GM23248 (cell line): ENCODE measurements at regions not wholly inside any gene's neighbourhood (a gene's known extent, or its start where the extent isn't known, plus 50 kb on each side); places are given as distances from the start of the nearest gene placed in this dataset. TPM values are rescaled to one million over a fixed set of nuclear protein-coding genes. Genes with fewer than 3 reads are reported as not detected.

Experiments used
- DNase-seq: peaks from one replicate; pipeline ENCODE4 v3.0.0-alpha.2; 2015
- H2AFZ ChIP-seq: fragments of 200-600 bp; sonication (generic); 2 replicates; pipeline ENCODE4 v1.6.1; 2016; ENCODE audit warnings: antibody characterized with exemption
- H3F3A ChIP-seq: fragments of 200-600 bp; sonication (generic); 2 replicates; pipeline ENCODE4 v1.6.1; 2016; ENCODE audit warnings: mild to moderate bottlenecking, antibody characterized with exemption, mixed run types; ENCODE audit not compliant: insufficient read depth
- H3K27ac ChIP-seq: fragments of 200-600 bp; sonication (generic); 2 replicates; pipeline ENCODE4 v1.5.1; 2016; ENCODE audit warnings: mild to moderate bottlenecking
- H3K27me3 ChIP-seq: fragments of 200-600 bp; sonication (generic); replicated peaks from 2 replicates; pipeline ENCODE4 v1.6.1; 2016; ENCODE audit warnings: mild to moderate bottlenecking; ENCODE audit not compliant: insufficient read depth
- H3K36me3 ChIP-seq: fragments of 200-600 bp; sonication (generic); 2 replicates; pipeline ENCODE4 v1.6.1; 2016; ENCODE audit warnings: low read depth, mild to moderate bottlenecking
- H3K4me1 ChIP-seq: fragments of 200-600 bp; sonication (generic); 2 replicates; pipeline ENCODE4 v1.6.1; 2016; ENCODE audit warnings: mild to moderate bottlenecking; ENCODE audit not compliant: insufficient read depth
- H3K4me2 ChIP-seq: fragments of 200-600 bp; sonication (generic); one replicate; pipeline ENCODE4 v1.6.1; 2016; ENCODE audit warnings: mild to moderate bottlenecking; ENCODE audit not compliant: unreplicated experiment
- H3K4me3 ChIP-seq: fragments of 200-600 bp; sonication (generic); 2 replicates; pipeline ENCODE4 v1.5.1; 2016; ENCODE audit warnings: mild to moderate bottlenecking
- H3K79me2 ChIP-seq: fragments of 200-600 bp; sonication (generic); 2 replicates; pipeline ENCODE4 v1.6.1; 2016; ENCODE audit warnings: mild to moderate bottlenecking; ENCODE audit not compliant: insufficient read depth
- H3K9ac ChIP-seq: fragments of 200-600 bp; sonication (generic); 2 replicates; pipeline ENCODE4 v1.6.1; 2016; ENCODE audit warnings: mild to moderate bottlenecking
- H3K9me2 ChIP-seq: fragments of 200-600 bp; sonication (generic); 2 replicates; pipeline ENCODE4 v1.6.1; 2016; ENCODE audit warnings: mixed run types, mild to moderate bottlenecking, moderate library complexity; ENCODE audit not compliant: insufficient read depth
- H3K9me3 ChIP-seq: fragments of 200-600 bp; sonication (generic); one replicate; pipeline ENCODE4 v1.6.1; 2017; ENCODE audit warnings: low read depth
- H4K20me1 ChIP-seq: fragments of 200-600 bp; sonication (generic); 2 replicates; pipeline ENCODE4 v1.6.0; 2016; ENCODE audit not compliant: insufficient read depth
- EZH2 ChIP-seq: fragments of 200-600 bp; sonication (generic); IDR thresholded peaks from 2 replicates; pipeline ENCODE4 v1.6.1; 2018; ENCODE audit warnings: antibody characterized with exemption, mild to moderate bottlenecking; ENCODE audit not compliant: insufficient read depth, poor library complexity, severe bottlenecking
- EZH2phosphoT487 ChIP-seq: fragments of 200-600 bp; sonication (generic); IDR thresholded peaks from 2 replicates; pipeline ENCODE4 v1.6.1; 2018; ENCODE audit warnings: antibody characterized with exemption, moderate library complexity, mild to moderate bottlenecking, low read depth; ENCODE audit not compliant: insufficient read depth
- WGBS, 2 experiments: methylation state at CpG; one replicate each; pipeline ENCODE4 v1.1.6; 2015 to 2017; ENCODE audit warnings: low lambda C conversion rate in 2 of 2, low coverage in 1 of 2; ENCODE audit errors: missing lambda C conversion rate in 2 of 2; 5-methylcytosine and 5-hydroxymethylcytosine counted together
- in situ Hi-C: fragments of 300-500 bp; cut with MboI; formaldehyde crosslinking; loops from 2 replicates; pipeline ENCODE4 v1.15.0; 2020
- small RNA-seq: library from RNA; depleted of rRNA; stranded (forward); fragments of <200 nt; gene quantifications from one replicate; pipeline ENCODE3, GENCODE V24; 2014; ENCODE audit warnings: low read depth, low replicate concordance

GRCh38 chr6:79301290-79301689 is 66.8 kb upstream of the HMGN3 start:
- no peak for TF ChIP-seq EZH2phosphoT487
- TF ChIP-seq EZH2, result no peak
- H3K4me1 ChIP-seq, result no peaks in the 10 kb centered on the region
- in situ Hi-C loops, result no loop called here
- no peaks in the 10 kb centered on the region for H3K9me3 ChIP-seq
- H3K79me2 ChIP-seq, result no peaks in the 10 kb centered on the region
- H3K36me3 ChIP-seq, result no peaks in the 10 kb centered on the region
- no peak overlapping the region for H3K9ac ChIP-seq
- no peaks in the 10 kb centered on the region for H3K27me3 ChIP-seq
- H3K9me2 ChIP-seq, result no peaks in the 10 kb centered on the region
- H3K27ac ChIP-seq, result no peak overlapping the region
- no peak overlapping the region for H2AFZ ChIP-seq
- no peak overlapping the region for H3K4me3 ChIP-seq
- no peak for DNase-seq
- H3F3A ChIP-seq, result no peaks in the 10 kb centered on the region
- H4K20me1 ChIP-seq, result no peaks in the 10 kb centered on the region
- no peak overlapping the region for H3K4me2 ChIP-seq

DNA sequence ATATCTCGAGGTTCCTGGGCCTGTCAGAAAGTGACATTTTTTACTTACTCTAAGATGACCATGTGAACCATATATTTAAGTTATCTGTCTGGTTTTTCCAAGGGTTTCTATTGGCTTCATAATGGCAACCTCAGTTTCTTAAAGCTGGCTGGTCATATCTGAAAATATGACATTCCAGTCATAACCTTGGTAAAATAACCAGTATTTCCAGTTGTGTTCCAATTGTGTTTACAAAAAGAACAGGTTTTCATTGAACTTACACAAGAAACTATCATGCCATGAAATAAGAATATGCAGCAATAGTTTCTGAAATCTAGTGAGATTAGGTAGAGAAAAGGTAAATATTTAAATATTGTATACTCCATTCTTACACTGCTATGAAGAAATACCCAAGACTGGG is 61.7 kb upstream of the HMGN3 start:
- 50 to 62% methylated on average over 1 of the region's 1 CpG for WGBS, 2 experiments
- no peak for DNase-seq
- Histone ChIP-seq H3K4me3 (no peak overlapping the region), H3K9me3 (no peaks in the 10 kb centered on the region), H3K9ac (no peak overlapping the region), H3K27ac (no peak overlapping the region), H3K4me2 (no peak overlapping the region), H2AFZ (no peak overlapping the region), H4K20me1 (no peaks in the 10 kb centered on the region), H3K27me3 (no peaks in the 10 kb centered on the region), H3K4me1 (no peaks in the 10 kb centered on the region), H3K79me2 (no peaks in the 10 kb centered on the region), H3K9me2 (no peaks in the 10 kb centered on the region), H3F3A (no peaks in the 10 kb centered on the region), H3K36me3 (no peaks in the 10 kb centered on the region)
- in situ Hi-C loops, result no loop called here
- TF ChIP-seq EZH2phosphoT487, result no peak
- no peak for TF ChIP-seq EZH2

Small RNA genes in the stretch of these regions (small RNA-seq; reads per million reads assigned to genes)
- gene AL078601.1 (not detected), gene RF00019 (not detected)
